HL-60 (cell line): ENCODE measurements at regions not wholly inside any gene's neighbourhood (a gene's known extent, or its start where the extent isn't known, plus 50 kb on each side); places are given as distances from the start of the nearest gene placed in this dataset.

Source experiments
- CTCF ChIP-seq: IDR thresholded peaks from one replicate; pipeline ENCODE4 v1.5.1; 2011; ENCODE audit warnings: low read length, control low read depth, inconsistent platforms; ENCODE audit not compliant: insufficient read depth
- POLR2AphosphoS5 ChIP-seq: IDR thresholded peaks from 2 replicates; pipeline ENCODE4 v1.6.1; 2012; ENCODE audit warnings: low read depth
- SPI1 ChIP-seq: IDR thresholded peaks from 2 replicates; pipeline ENCODE4 v1.6.1; 2012; ENCODE audit warnings: low read depth, mild to moderate bottlenecking, borderline replicate concordance

GRCh38 chr15:47355759-47356158 is 361.5 kb upstream of the SEMA6D start:
- no peak for TF ChIP-seq CTCF
- TF ChIP-seq POLR2AphosphoS5: no peak
- no peak for TF ChIP-seq SPI1
